Islet of Langerhans (tissue), 1 donor: ENCODE measurements at regions not wholly inside any gene's neighbourhood (a gene's known extent, or its start where the extent isn't known, plus 50 kb on each side); places are given as distances from the start of the nearest gene placed in this dataset.
A peak's percentile ranks its signal among the peaks of the same experiment; 100 is the strongest.

Source experiments
- FAIRE-seq: peaks from one replicate; lab custom pipeline; 2011; peaks lifted over from hg19 to GRCh38; lab: Jason Lieb, UNC

- FAIRE-seq = peak; percentile 24
Observed at GRCh38 chr5:103425686-103426454, 136.7 kb downstream of the NUDT12 start.

GRCh38 chr5:103424453-103425205 is 138.0 kb downstream of the NUDT12 start:
- FAIRE-seq = no peak

GRCh38 chr5:103424026-103424425 is 138.6 kb downstream of the NUDT12 start:
- FAIRE-seq = peak; percentile 71

- FAIRE-seq = peak; percentile 75
Observed at GRCh38 chr5:103422756-103423155, 139.8 kb downstream of the NUDT12 start.

- no peak for FAIRE-seq
Observed at GRCh38 chr5:103414604-103415003, 148.0 kb downstream of the NUDT12 start.

GRCh38 chr5:103411711-103412110 is 150.9 kb downstream of the NUDT12 start:
- FAIRE-seq = no peak

- no peak for FAIRE-seq
Observed at GRCh38 chr5:103410172-103410571, 151.6 kb downstream of the MACIR start.

GRCh38 chr5:103409013-103409670 is 150.6 kb downstream of the MACIR start:
- FAIRE-seq = no peak

- FAIRE-seq = no peak
Observed at GRCh38 chr5:103408408-103408807, 149.8 kb downstream of the MACIR start.

GRCh38 chr5:103407402-103407801 is 148.8 kb downstream of the MACIR start:
- no peak for FAIRE-seq

- peak; percentile 58 for FAIRE-seq
Observed at GRCh38 chr5:103404483-103404882, 145.9 kb downstream of the MACIR start.

GRCh38 chr5:103402851-103403250 is 144.3 kb downstream of the MACIR start:
- FAIRE-seq = no peak

GRCh38 chr5:103397739-103398581 is 139.4 kb downstream of the MACIR start:
- FAIRE-seq = no peak

- peak; percentile 45 for FAIRE-seq
Observed at GRCh38 chr5:103394676-103395075, 136.1 kb downstream of the MACIR start.

GRCh38 chr5:103393101-103393754 is 134.7 kb downstream of the MACIR start:
- FAIRE-seq = no peak

GRCh38 chr5:103391659-103392058 is 133.1 kb downstream of the MACIR start:
- FAIRE-seq = no peak

- FAIRE-seq = peak; percentile 92
Observed at GRCh38 chr5:103389846-103390245, 131.3 kb downstream of the MACIR start.

GRCh38 chr5:103389357-103389756 is 130.8 kb downstream of the MACIR start:
- no peak for FAIRE-seq

GRCh38 chr5:103385722-103386121 is 127.2 kb downstream of the MACIR start:
- FAIRE-seq = no peak

- peak; percentile 49 for FAIRE-seq
Observed at GRCh38 chr5:103377638-103378037, 119.1 kb downstream of the MACIR start.

- FAIRE-seq = no peak
Observed at GRCh38 chr5:103375863-103376591, 117.5 kb downstream of the MACIR start.
